HL-60 (cell line): ENCODE measurements at regions not wholly inside any gene's neighbourhood (a gene's known extent, or its start where the extent isn't known, plus 50 kb on each side); places are given as distances from the start of the nearest gene placed in this dataset.

Experiments
- DNase-seq, 2 experiments: peaks; one replicate each; pipeline ENCODE4 v3.0.0-alpha.2; 2010 to 2020; ENCODE audit warnings: low read depth in 1 of 2, low spot score in 1 of 2
- H3K27ac ChIP-seq: fragments of 250-450 bp; sonication (Bioruptor Pico); replicated peaks from 2 replicates; pipeline ENCODE4 v1.5.1; 2020; ENCODE audit warnings: mild to moderate bottlenecking, moderate library complexity
- H3K27me3 ChIP-seq: fragments of 250-450 bp; sonication (Bioruptor Pico); 2 replicates; pipeline ENCODE4 v1.5.1; 2021; ENCODE audit warnings: mild to moderate bottlenecking, moderate library complexity; ENCODE audit not compliant: insufficient read depth, poor library complexity, severe bottlenecking
- H3K4me3 ChIP-seq: replicated peaks from 2 replicates; pipeline ENCODE4 v1.5.1; 2011; ENCODE audit warnings: mild to moderate bottlenecking, control low read depth, low read length; ENCODE audit not compliant: insufficient read depth
- CTCF ChIP-seq: IDR thresholded peaks from one replicate; pipeline ENCODE4 v1.5.1; 2011; ENCODE audit warnings: low read length, control low read depth, inconsistent platforms; ENCODE audit not compliant: insufficient read depth
- GABPA ChIP-seq: IDR thresholded peaks from 2 replicates; pipeline ENCODE4 v1.6.1; 2012; ENCODE audit warnings: low read depth
- POLR2AphosphoS5 ChIP-seq: IDR thresholded peaks from 2 replicates; pipeline ENCODE4 v1.6.1; 2012; ENCODE audit warnings: low read depth
- SPI1 ChIP-seq: IDR thresholded peaks from 2 replicates; pipeline ENCODE4 v1.6.1; 2012; ENCODE audit warnings: low read depth, mild to moderate bottlenecking, borderline replicate concordance
- TF ChIP-seq, protein P1 (sequence below): IDR thresholded peaks from 2 replicates; pipeline ENCODE4 v1.6.1; 2012; ENCODE audit warnings: low read depth; ENCODE audit not compliant: insufficient replicate concordance

DNA sequence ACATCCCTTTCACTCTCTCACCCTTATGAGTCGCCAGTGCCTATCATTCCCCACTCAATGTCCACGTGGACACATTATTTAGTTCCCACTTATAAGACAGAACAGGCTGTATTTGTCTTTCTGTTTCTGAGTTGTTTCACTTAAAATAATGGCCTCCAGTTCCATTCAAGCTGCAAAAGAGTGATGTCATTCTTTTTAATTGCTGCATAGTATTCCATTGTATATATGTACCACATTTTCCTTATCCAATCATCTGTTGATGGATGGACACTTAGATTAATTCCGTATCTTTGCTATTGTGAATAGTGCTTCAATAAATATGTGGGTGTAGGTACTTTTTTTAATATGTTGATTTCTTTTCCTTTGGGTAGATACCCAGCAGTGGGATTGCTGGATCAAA is 79.1 kb downstream of the ZNF365 start:
- no peak for DNase-seq
- Histone ChIP-seq H3K27me3 (no peaks in the 10 kb centered on the region), H3K27ac (no peak overlapping the region), H3K4me3 (no peak overlapping the region)
- TF ChIP-seq POLR2AphosphoS5 (no peak), CTCF (no peak), SPI1 (no peak), GABPA (no peak)
- TF ChIP-seq, protein P1, sequence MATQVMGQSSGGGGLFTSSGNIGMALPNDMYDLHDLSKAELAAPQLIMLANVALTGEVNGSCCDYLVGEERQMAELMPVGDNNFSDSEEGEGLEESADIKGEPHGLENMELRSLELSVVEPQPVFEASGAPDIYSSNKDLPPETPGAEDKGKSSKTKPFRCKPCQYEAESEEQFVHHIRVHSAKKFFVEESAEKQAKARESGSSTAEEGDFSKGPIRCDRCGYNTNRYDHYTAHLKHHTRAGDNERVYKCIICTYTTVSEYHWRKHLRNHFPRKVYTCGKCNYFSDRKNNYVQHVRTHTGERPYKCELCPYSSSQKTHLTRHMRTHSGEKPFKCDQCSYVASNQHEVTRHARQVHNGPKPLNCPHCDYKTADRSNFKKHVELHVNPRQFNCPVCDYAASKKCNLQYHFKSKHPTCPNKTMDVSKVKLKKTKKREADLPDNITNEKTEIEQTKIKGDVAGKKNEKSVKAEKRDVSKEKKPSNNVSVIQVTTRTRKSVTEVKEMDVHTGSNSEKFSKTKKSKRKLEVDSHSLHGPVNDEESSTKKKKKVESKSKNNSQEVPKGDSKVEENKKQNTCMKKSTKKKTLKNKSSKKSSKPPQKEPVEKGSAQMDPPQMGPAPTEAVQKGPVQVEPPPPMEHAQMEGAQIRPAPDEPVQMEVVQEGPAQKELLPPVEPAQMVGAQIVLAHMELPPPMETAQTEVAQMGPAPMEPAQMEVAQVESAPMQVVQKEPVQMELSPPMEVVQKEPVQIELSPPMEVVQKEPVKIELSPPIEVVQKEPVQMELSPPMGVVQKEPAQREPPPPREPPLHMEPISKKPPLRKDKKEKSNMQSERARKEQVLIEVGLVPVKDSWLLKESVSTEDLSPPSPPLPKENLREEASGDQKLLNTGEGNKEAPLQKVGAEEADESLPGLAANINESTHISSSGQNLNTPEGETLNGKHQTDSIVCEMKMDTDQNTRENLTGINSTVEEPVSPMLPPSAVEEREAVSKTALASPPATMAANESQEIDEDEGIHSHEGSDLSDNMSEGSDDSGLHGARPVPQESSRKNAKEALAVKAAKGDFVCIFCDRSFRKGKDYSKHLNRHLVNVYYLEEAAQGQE: no peak

DNA sequence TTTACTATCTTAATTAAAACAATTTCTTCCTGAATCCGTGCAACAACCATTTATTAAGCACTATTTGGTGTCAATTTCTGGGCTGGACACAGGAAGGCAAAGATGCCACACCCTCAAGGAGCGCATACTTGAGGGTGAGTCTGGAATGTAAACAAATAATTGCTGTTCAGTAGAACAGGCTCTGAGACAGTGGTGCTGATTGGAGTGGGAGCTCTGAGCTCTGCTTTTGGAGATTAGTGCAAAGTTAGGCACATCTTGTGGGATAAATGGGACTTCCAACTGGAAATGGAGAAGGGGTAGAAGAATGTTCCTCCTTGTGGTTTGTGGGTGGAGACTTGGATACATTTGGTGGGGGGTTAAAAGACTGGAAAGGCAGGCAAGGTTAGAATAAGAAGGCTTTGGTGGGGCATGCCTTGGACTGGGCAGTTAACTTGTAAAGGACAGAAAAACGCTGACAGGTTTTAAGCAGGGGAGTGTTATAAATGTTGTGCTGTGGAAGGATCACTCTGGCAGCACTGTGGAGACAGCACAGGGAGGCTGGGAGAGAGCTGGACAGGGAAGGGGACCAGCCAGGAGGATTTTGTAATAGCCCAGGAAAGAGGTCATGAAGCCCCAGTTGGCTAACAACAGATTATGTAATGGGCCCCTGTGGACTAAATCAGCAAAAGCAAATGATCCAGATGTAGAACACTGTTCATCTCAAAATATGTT is 80.7 kb downstream of the ZNF365 start:
- H3K27ac ChIP-seq: no peak overlapping the region
- DNase-seq: peak in 1 of 2 experiments; percentile 21
- TF ChIP-seq GABPA (no peak), SPI1 (no peak)

GRCh38 chr10:62456611-62457101 is 82.5 kb downstream of the ZNF365 start:
- TF ChIP-seq CTCF (no peak), GABPA (no peak), SPI1 (no peak), POLR2AphosphoS5 (no peak)
- TF ChIP-seq, protein P1: no peak
- no peak overlapping the region for H3K4me3 ChIP-seq
- H3K27ac ChIP-seq: no peak overlapping the region

More for the DNA sequence above, 80.7 kb downstream of the ZNF365 start:
- Histone ChIP-seq H3K27me3 (no peaks in the 10 kb centered on the region), H3K4me3 (no peak overlapping the region)

DNA sequence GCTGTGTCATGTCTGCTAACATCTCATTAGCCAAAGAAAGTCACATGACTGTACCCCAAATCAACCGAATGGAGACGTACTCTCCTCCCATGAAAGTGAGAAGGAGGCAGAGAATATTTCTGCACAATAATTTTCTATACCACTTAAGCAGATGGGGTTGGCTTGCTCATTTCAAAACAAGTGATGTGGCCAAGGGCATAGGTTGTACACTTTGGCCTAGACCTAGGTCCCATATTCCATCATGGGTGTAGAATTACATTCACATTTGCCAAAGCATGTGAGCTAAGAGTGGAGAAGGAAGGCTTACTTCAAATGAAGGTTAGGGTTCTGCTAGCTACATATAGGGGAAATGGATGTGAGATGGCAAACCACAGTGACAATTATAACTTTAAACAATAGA is 83.0 kb downstream of the ZNF365 start:
- H3K27me3 ChIP-seq: no peaks in the 10 kb centered on the region
- H3K27ac ChIP-seq: no peak overlapping the region
- DNase-seq: no peak
- no peak overlapping the region for H3K4me3 ChIP-seq
- TF ChIP-seq SPI1: no peak
- no peak for TF ChIP-seq POLR2AphosphoS5
- TF ChIP-seq, protein P1: no peak
- TF ChIP-seq GABPA: no peak
- no peak for TF ChIP-seq CTCF

More at GRCh38 chr10:62456611-62457101, 82.5 kb downstream of the ZNF365 start:
- peak in 1 of 2 experiments; percentile 70 for DNase-seq
- no peaks in the 10 kb centered on the region for H3K27me3 ChIP-seq
